SK-N-SH treated with all-trans-retinoic acid at 6 μM for 48 hours (cell line): ENCODE measurements at regions not wholly inside any gene's neighbourhood (a gene's known extent, or its start where the extent isn't known, plus 50 kb on each side); places are given as distances from the start of the nearest gene placed in this dataset.

Experiments
- ATAC-seq: fragments of 200-7000 bp; cut with Tn5 transposase; 3 replicates; pipeline ENCODE4 v1.9.1; 2020; ENCODE audit warnings: mild to moderate bottlenecking, moderate library complexity
- ARNTL ChIP-seq: fragments of 450-650 bp; formaldehyde crosslinking; IDR thresholded peaks from 2 replicates; pipeline ENCODE4 v1.5.0; 2020; ENCODE audit warnings: low read depth, mild to moderate bottlenecking, moderate library complexity, borderline replicate concordance
- CREB5 ChIP-seq: fragments of 250-450 bp; sonication (Bioruptor Pico); IDR thresholded peaks from 2 replicates; pipeline ENCODE4 v1.5.1; 2020; ENCODE audit warnings: low read depth, mild to moderate bottlenecking, moderate library complexity
- CSDC2 ChIP-seq: fragments of 250-450 bp; sonication (Bioruptor Pico); IDR thresholded peaks from 2 replicates; pipeline ENCODE4 v1.5.0; 2020; ENCODE audit warnings: mild to moderate bottlenecking, moderate library complexity
- CSRNP3 ChIP-seq: fragments of 250-450 bp; sonication (Bioruptor Pico); IDR thresholded peaks from 2 replicates; pipeline ENCODE4 v1.5.1; 2021; ENCODE audit warnings: mild to moderate bottlenecking, moderate library complexity
- ESRRG ChIP-seq: fragments of 250-450 bp; sonication (Bioruptor Pico); IDR thresholded peaks from 2 replicates; pipeline ENCODE4 v1.6.1; 2021; ENCODE audit warnings: mild to moderate bottlenecking
- GLIS3 ChIP-seq: fragments of 250-450 bp; sonication (Bioruptor Pico); IDR thresholded peaks from 2 replicates; pipeline ENCODE4 v1.5.0; 2020; ENCODE audit warnings: mild to moderate bottlenecking, moderate library complexity
- ISL1 ChIP-seq: fragments of 250-450 bp; sonication (Bioruptor Pico); IDR thresholded peaks from 2 replicates; pipeline ENCODE4 v2.1.2; 2022; ENCODE audit warnings: mild to moderate bottlenecking, moderate library complexity
- OSR1 ChIP-seq: fragments of 250-450 bp; sonication (Bioruptor Pico); IDR thresholded peaks from 2 replicates; pipeline ENCODE4 v1.8.0; 2022; ENCODE audit warnings: moderate library complexity, mild to moderate bottlenecking, inconsistent platforms
- PATZ1 ChIP-seq: fragments of 250-450 bp; sonication (Bioruptor Pico); IDR thresholded peaks from 2 replicates; pipeline ENCODE4 v1.8.0; 2020; ENCODE audit warnings: mild to moderate bottlenecking, moderate library complexity, borderline replicate concordance
- POU6F1 ChIP-seq: fragments of 250-450 bp; sonication (Bioruptor Pico); IDR thresholded peaks from 2 replicates; pipeline ENCODE4 v1.8.0; 2021; ENCODE audit warnings: low read depth, mild to moderate bottlenecking, moderate library complexity, borderline replicate concordance
- PPARA ChIP-seq: fragments of 250-450 bp; sonication (Bioruptor Pico); IDR thresholded peaks from 2 replicates; pipeline ENCODE4 v1.5.0; 2020; ENCODE audit warnings: mild to moderate bottlenecking, borderline replicate concordance
- RARB ChIP-seq: fragments of 250-450 bp; sonication (Bioruptor Pico); IDR thresholded peaks from 2 replicates; pipeline ENCODE4 v1.8.0; 2021; ENCODE audit warnings: mild to moderate bottlenecking, moderate library complexity
- SNAI2 ChIP-seq: fragments of 250-450 bp; sonication (Bioruptor Pico); IDR thresholded peaks from 2 replicates; pipeline ENCODE4 v1.5.0; 2020; ENCODE audit warnings: mild to moderate bottlenecking, moderate library complexity
- TCF4 ChIP-seq: fragments of 250-450 bp; sonication (Bioruptor Pico); IDR thresholded peaks from 2 replicates; pipeline ENCODE4 v1.8.0; 2021; ENCODE audit warnings: mild to moderate bottlenecking, moderate library complexity, borderline replicate concordance
- TOX ChIP-seq: fragments of 250-450 bp; sonication (Bioruptor Pico); IDR thresholded peaks from 2 replicates; pipeline ENCODE4 v1.8.0; 2021; ENCODE audit warnings: mild to moderate bottlenecking, moderate library complexity, borderline replicate concordance
- TSHZ2 ChIP-seq: fragments of 250-450 bp; sonication (Bioruptor Pico); IDR thresholded peaks from 2 replicates; pipeline ENCODE4 v1.5.0; 2020; ENCODE audit warnings: mild to moderate bottlenecking, moderate library complexity
- ZC3H10 ChIP-seq: fragments of 250-450 bp; sonication (Bioruptor Pico); IDR thresholded peaks from 2 replicates; pipeline ENCODE4 v1.5.1; 2021; ENCODE audit warnings: mild to moderate bottlenecking, moderate library complexity
- ZFP3 ChIP-seq: fragments of 250-450 bp; sonication (Bioruptor Pico); IDR thresholded peaks from 2 replicates; pipeline ENCODE4 v1.5.0; 2020; ENCODE audit warnings: mild to moderate bottlenecking, moderate library complexity
- ZFP30 ChIP-seq: fragments of 450-650 bp; formaldehyde crosslinking; IDR thresholded peaks from 2 replicates; pipeline ENCODE4 v1.5.0; 2022; ENCODE audit warnings: mild to moderate bottlenecking, moderate library complexity
- ZNF565 ChIP-seq: fragments of 450-650 bp; formaldehyde crosslinking; conservative IDR thresholded peaks from 2 replicates; pipeline ENCODE4 v1.5.0; 2020; ENCODE audit warnings: low read depth, mild to moderate bottlenecking, moderate library complexity
- ZNF70 ChIP-seq: fragments of 450-650 bp; formaldehyde crosslinking; IDR thresholded peaks from 2 replicates; pipeline ENCODE4 v1.5.0; 2020; ENCODE audit warnings: mild to moderate bottlenecking, moderate library complexity
- ZNF8 ChIP-seq: fragments of 450-650 bp; formaldehyde crosslinking; IDR thresholded peaks from 2 replicates; pipeline ENCODE4 v1.5.0; 2020; ENCODE audit warnings: mild to moderate bottlenecking, moderate library complexity

- TF ChIP-seq ZC3H10 (CRISPR knock-in tag) (no peak), CSRNP3 (CRISPR knock-in tag) (no peak), ARNTL (CRISPR knock-in tag) (no peak), ISL1 (CRISPR knock-in tag) (no peak), CREB5 (CRISPR knock-in tag) (no peak), ZNF565 (no peak), CSDC2 (CRISPR knock-in tag) (no peak), ZNF70 (CRISPR knock-in tag) (no peak), TOX (CRISPR knock-in tag) (no peak), ESRRG (no peak), RARB (CRISPR knock-in tag) (no peak), ZFP3 (CRISPR knock-in tag) (no peak), SNAI2 (CRISPR knock-in tag) (no peak), ZFP30 (no peak), TCF4 (CRISPR knock-in tag) (no peak), TSHZ2 (CRISPR knock-in tag) (no peak), GLIS3 (CRISPR knock-in tag) (no peak)
- no peak for ATAC-seq
These were observed 222.7 kb upstream of the SOX5 start for GRCh38 chr12:24172031-24172772.

- TF ChIP-seq ISL1 (CRISPR knock-in tag) (no peak), OSR1 (no peak), PPARA (CRISPR knock-in tag) (no peak), ZNF8 (CRISPR knock-in tag) (no peak), CSRNP3 (CRISPR knock-in tag) (no peak), SNAI2 (CRISPR knock-in tag) (no peak), TSHZ2 (CRISPR knock-in tag) (no peak), ZFP3 (CRISPR knock-in tag) (no peak), ARNTL (CRISPR knock-in tag) (no peak), CREB5 (CRISPR knock-in tag) (no peak), RARB (CRISPR knock-in tag) (no peak), TCF4 (CRISPR knock-in tag) (no peak), PATZ1 (no peak), ZFP30 (no peak), POU6F1 (CRISPR knock-in tag) (no peak), CSDC2 (CRISPR knock-in tag) (no peak), TOX (CRISPR knock-in tag) (no peak), ZC3H10 (CRISPR knock-in tag) (no peak), ZNF70 (CRISPR knock-in tag) (no peak)
These were observed 205.6 kb upstream of the SOX5 start for GRCh38 chr12:24155042-24155441.

More at GRCh38 chr12:24155042-24155441, 205.6 kb upstream of the SOX5 start:
- ATAC-seq = no peak
